T-helper 2 cell treated with Interferon-gamma antibody and Interleukin-4, amounts not matched to agents 5 μg/mL and 100 μg/mL, for 36 hours (primary cell): ENCODE measurements at regions not wholly inside any gene's neighbourhood (a gene's known extent, or its start where the extent isn't known, plus 50 kb on each side); places are given as distances from the start of the nearest gene placed in this dataset.

Experiments
- DNase-seq: peaks from one replicate; pipeline ENCODE4 v3.0.0; 2021; ENCODE audit warnings: low spot score
- H3K27ac Mint-ChIP-seq: one replicate; pipeline ENCODE4 v1.8.0; 2021; ENCODE audit warnings: mild to moderate bottlenecking, mixed read lengths
- H3K27me3 Mint-ChIP-seq: one replicate; pipeline ENCODE4 v1.8.0; 2021; ENCODE audit warnings: low read depth, mixed read lengths
- H3K36me3 Mint-ChIP-seq: one replicate; pipeline ENCODE4 v1.8.0; 2021; ENCODE audit warnings: low read depth, mixed read lengths
- H3K4me1 Mint-ChIP-seq: one replicate; pipeline ENCODE4 v1.8.0; 2021; ENCODE audit warnings: low read depth, mixed read lengths
- H3K4me3 Mint-ChIP-seq: one replicate; pipeline ENCODE4 v1.8.0; 2022; ENCODE audit warnings: mild to moderate bottlenecking, moderate library complexity, mixed read lengths
- H3K9me3 Mint-ChIP-seq: one replicate; pipeline ENCODE4 v1.8.0; 2021; ENCODE audit warnings: mixed read lengths

DNA sequence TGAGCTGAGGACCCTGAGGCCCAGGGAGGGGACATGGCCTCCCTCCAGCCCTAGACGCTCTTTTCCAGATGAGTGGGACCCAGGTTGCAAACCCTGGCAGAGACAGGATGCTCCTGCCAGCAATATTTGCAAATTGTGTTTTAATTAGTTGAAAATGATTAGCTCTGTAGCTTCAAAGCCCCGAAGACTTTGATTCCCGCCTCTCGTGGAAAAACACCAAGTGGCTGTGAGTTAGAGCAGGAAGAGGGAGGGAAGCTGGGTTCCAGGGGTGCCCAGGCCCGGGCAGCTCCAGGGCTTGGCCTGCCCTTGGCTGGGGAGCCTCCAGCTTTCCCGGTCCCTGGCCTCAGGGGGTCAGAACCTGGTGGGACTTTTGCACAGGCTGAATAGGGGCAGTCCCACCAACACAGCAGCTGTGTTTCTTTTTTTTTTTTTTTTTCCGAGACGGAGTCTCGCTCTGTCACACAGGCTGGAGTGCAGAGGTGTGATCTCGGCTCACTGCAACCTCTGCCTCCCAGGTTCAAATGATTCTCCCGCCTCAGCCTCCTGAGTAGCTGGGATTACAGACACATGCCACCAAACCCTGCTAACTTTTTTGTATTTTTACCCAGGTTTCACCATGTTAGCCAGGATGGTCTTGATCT is 101.6 kb upstream of the RTL6 start:
- no peak for DNase-seq
- Mint-ChIP-seq H3K4me1 (no peaks in the 10 kb centered on the region), H3K36me3 (no peaks in the 10 kb centered on the region), H3K4me3 (no peak overlapping the region), H3K27me3 (peaks cover 27% of the 10 kb centered on the region), H3K27ac (no peak overlapping the region), H3K9me3 (no peaks in the 10 kb centered on the region)

DNA sequence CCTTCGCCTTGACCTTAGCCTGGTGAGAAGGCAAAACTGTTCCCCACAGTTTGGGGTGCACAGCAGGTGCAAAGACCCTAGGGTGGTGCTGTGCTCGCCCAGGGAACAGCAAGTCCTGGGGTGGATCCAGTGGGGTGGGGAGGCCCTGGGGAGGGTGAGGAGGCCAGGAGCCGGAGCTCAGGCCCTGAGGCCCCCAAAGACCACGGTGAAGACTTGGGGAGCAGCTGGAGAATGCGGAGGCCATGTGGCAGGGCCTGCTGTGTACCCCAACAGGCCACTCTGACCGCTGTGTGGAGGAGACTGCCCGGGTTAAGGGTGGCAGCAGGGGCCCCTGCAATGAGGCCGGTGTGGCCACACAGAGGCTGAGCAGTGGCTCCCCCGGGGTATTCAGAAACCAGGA is 101.1 kb upstream of the RTL6 start:
- no peaks in the 10 kb centered on the region for H3K9me3 Mint-ChIP-seq
- peaks cover 28% of the 10 kb centered on the region for H3K27me3 Mint-ChIP-seq
- H3K4me1 Mint-ChIP-seq: no peaks in the 10 kb centered on the region
- DNase-seq: no peak
- H3K27ac Mint-ChIP-seq: no peak overlapping the region
- H3K36me3 Mint-ChIP-seq: no peaks in the 10 kb centered on the region
- H3K4me3 Mint-ChIP-seq: no peak overlapping the region

DNA sequence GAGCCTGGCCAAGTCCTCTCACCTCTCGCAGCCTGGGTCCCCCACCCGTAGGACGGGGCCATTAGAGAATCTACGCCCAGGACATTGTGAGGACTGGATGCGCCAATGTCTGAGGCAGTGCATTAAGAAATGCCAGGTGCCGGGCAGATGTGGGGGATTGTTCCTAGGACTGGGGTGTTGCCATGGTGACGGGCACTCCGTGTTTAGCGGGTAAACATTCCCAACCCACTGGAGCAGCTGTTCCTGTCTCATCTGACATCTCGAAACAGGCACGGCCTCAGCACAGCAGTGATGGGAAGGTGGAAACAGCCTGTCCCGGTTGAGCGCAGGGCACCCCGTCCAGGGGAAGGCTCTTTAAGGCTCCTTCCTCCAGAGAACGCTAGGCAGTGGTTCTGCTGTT is 99.6 kb upstream of the RTL6 start:
- Mint-ChIP-seq H3K27me3 (peaks cover 28% of the 10 kb centered on the region), H3K4me1 (no peaks in the 10 kb centered on the region), H3K4me3 (no peak overlapping the region), H3K9me3 (no peaks in the 10 kb centered on the region), H3K36me3 (no peaks in the 10 kb centered on the region), H3K27ac (no peak overlapping the region)
- DNase-seq: no peak

DNA sequence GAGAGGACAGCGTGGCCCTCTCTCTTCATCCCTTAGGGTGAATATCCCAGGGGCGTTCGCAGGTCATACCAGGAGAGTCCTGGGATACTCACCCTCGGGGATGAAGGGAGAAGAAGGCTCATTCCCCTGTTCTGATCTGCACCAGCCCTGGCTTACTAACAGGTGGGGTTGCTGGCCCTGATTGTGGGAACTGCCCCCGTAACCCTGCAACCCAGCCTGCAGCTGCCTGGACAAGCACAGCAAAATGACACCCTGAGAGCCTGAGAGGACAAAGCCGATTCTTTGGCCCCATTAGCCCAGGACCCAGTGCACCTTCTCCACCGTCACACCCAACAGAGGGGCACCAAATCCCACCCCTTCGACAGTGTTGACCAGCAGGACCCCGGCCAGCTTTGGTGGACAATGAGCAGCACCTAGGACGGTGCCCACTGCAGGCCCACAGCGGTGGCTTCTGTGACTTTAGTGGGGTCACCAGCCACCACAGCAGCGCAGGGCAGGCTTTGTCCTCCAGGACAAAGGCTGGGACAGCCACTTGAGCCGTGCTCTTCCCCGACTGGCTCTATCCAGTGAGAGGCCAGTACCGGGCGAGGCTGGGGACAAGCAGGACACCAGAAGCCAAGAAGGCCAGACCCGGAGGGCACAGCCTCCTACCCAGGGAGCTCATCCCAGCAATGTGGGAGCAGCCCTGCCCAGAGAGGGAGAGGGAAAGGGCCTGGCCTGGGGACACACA is 98.5 kb upstream of the RTL6 start:
- Mint-ChIP-seq H3K27ac (no peak overlapping the region), H3K36me3 (no peaks in the 10 kb centered on the region), H3K9me3 (no peaks in the 10 kb centered on the region), H3K27me3 (peaks cover 27% of the 10 kb centered on the region), H3K4me3 (no peak overlapping the region), H3K4me1 (no peaks in the 10 kb centered on the region)
- DNase-seq: no peak

DNA sequence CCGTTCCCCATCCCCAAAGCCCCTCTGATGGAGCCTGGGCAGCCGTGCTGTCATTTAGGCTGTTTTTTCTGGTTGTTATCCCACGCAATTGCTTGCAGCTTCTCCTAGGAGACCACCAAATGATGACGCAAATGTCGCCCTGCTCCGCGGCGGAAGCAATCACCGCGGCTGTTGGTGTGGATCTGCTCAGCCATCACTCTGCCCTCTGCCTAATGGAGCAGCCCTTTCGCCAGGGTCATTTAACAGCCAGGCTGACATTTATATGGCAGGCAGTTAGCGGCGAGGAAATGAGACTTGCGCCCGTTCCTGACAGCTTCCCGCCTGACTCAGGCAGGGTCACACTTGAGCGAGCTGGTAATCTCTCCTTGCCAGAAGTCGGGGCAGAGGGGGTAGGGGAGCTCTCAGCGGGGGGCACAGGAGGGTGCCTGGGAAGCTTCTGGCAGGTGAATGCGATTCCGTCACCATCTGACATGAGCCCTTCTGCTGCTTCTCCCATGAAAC is 97.9 kb upstream of the RTL6 start:
- H3K27ac Mint-ChIP-seq: no peak overlapping the region
- DNase-seq: no peak
- no peak overlapping the region for H3K4me3 Mint-ChIP-seq
- H3K9me3 Mint-ChIP-seq: no peaks in the 10 kb centered on the region
- H3K27me3 Mint-ChIP-seq: peaks cover 26% of the 10 kb centered on the region
- H3K36me3 Mint-ChIP-seq: no peaks in the 10 kb centered on the region
- no peaks in the 10 kb centered on the region for H3K4me1 Mint-ChIP-seq

DNA sequence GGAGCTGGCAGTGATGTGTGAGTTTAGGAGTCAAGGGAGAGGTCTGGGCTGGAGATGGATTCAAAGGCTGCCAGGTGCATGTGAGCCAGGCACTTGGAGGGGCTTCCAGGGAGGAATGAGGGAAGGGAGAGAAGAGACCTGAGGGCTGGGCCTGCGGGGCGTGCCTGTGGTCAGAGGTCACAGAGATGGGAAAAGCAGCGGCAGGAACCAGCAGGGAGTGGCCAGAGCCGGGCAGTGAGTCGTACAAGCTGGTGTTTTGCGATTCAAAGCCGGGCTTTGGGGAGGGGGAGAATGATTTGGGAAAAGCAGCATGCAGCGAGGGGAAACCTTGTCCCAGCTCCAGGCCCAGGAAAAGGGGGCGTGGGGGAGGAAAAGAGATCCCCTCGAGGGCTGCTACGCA is 96.9 kb upstream of the RTL6 start:
- H3K36me3 Mint-ChIP-seq: no peaks in the 10 kb centered on the region
- DNase-seq: no peak
- peaks cover 26% of the 10 kb centered on the region for H3K27me3 Mint-ChIP-seq
- H3K27ac Mint-ChIP-seq: no peak overlapping the region
- no peaks in the 10 kb centered on the region for H3K4me1 Mint-ChIP-seq
- no peak overlapping the region for H3K4me3 Mint-ChIP-seq
- no peaks in the 10 kb centered on the region for H3K9me3 Mint-ChIP-seq

DNA sequence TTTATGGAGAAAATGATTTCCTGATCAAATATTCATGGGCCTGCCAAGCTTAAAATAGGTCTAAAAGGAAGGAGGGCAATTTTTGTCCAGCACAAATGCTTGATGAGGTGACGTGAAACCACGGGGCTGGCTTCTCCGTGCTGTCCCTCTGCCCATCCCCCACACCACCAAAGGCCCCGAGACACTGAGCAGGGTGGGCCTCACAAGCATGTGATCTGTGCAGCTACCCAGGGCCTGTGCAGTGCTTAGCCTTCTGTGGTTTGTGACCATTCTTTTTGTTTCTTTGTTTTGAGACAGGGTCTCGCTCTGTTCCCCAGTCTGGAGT is 94.8 kb upstream of the RTL6 start:
- Mint-ChIP-seq H3K9me3 (no peaks in the 10 kb centered on the region), H3K27ac (no peak overlapping the region), H3K27me3 (peaks cover 27% of the 10 kb centered on the region), H3K4me3 (no peak overlapping the region), H3K4me1 (peaks cover 3% of the 10 kb centered on the region), H3K36me3 (no peaks in the 10 kb centered on the region)
- DNase-seq: no peak

DNA sequence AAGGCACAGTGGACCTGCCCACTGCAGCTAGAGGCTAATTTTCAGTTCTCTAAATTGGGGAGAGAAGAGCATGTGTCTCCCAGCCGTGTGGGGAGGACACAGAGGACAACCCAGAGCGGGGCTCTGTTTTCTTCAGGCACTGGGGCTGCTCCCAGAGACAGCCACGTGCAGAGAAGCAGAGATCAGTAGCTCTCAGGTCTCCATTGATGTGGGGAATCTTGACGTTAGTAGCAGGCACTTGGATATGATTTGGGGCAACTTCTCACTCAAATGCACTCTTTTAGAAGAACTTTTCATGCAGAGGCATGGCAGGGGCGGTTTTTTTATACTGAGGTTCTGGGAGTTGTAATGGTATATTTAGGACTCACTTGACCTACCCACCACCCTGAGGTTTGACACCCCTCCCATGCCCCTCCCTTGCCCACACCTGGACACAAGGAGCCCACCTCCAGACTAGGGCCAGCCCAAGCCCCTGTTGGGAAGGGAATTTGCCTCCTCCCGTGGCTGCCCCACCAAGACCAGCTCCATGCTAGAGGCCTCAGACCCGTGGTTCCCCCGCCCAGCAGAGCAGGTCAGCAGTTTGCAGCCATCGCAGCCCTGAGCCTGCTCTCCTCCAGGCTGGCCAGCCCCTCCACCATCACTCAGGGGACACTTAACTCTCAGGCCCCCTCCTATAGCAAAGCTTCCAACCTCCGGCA is 94.2 kb upstream of the RTL6 start:
- no peaks in the 10 kb centered on the region for H3K9me3 Mint-ChIP-seq
- no peak for DNase-seq
- H3K36me3 Mint-ChIP-seq: no peaks in the 10 kb centered on the region
- peaks cover 3% of the 10 kb centered on the region for H3K4me1 Mint-ChIP-seq
- H3K27me3 Mint-ChIP-seq: peaks cover 32% of the 10 kb centered on the region
- H3K4me3 Mint-ChIP-seq: no peak overlapping the region
- no peak overlapping the region for H3K27ac Mint-ChIP-seq

DNA sequence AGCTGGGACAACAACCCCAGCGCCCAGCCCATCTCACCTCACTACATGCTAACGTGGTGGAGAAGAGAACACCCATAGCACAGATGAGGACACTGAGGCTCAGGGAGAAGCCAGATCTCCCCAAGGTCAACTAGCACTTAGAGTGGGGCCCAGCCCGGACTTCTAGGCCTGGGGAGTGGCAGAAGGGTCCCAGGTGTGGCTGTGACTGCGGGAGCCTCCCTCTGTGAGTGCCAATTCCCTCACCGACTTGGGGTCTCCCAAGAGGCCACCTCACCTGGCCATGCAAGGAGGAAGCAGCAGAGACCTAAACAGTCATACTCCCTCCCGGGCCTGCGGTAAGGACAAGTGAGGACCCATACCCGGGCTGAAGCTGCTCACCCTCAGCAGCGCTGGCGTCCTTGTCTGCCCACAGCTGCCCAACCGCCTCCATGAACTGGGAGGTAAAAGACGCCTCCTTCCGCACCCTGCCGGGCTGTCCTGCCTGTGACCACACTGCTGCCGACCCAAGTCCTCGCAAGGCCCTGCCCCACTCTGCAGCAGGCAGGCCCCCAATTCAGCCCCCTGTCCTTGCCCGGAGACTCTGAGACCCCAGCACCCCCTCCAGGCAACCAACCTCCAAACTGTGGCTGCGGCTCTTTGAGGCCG is 93.2 kb upstream of the RTL6 start:
- Mint-ChIP-seq H3K27me3 (peaks cover 36% of the 10 kb centered on the region), H3K4me1 (peaks cover 8% of the 10 kb centered on the region), H3K27ac (no peak overlapping the region), H3K36me3 (no peaks in the 10 kb centered on the region), H3K9me3 (no peaks in the 10 kb centered on the region), H3K4me3 (no peak overlapping the region)
- DNase-seq: no peak

DNA sequence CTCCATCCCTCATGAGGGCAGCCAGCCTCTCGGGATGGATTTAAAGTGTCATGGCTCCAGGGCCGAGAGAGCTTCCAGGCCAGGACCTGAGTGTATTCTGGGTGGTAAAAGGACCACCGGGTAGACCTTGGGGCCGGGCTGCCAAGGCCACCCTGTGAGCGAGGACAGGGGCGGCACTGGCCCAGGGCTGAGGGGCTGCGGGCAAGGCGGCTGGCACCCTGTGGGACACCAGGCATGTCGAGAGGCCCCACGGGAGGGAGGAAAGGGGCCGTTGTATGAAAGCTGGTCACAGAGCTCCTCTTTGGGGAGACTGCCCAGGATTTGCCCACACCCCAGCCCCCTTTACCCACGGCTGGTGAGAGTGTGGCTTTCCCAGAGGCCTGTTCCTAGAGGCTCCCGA is 92.3 kb upstream of the RTL6 start:
- peaks cover 26% of the 10 kb centered on the region for H3K27me3 Mint-ChIP-seq
- H3K36me3 Mint-ChIP-seq: no peaks in the 10 kb centered on the region
- no peak overlapping the region for H3K27ac Mint-ChIP-seq
- H3K4me1 Mint-ChIP-seq: peaks cover 8% of the 10 kb centered on the region
- H3K9me3 Mint-ChIP-seq: no peaks in the 10 kb centered on the region
- no peak for DNase-seq
- no peak overlapping the region for H3K4me3 Mint-ChIP-seq

DNA sequence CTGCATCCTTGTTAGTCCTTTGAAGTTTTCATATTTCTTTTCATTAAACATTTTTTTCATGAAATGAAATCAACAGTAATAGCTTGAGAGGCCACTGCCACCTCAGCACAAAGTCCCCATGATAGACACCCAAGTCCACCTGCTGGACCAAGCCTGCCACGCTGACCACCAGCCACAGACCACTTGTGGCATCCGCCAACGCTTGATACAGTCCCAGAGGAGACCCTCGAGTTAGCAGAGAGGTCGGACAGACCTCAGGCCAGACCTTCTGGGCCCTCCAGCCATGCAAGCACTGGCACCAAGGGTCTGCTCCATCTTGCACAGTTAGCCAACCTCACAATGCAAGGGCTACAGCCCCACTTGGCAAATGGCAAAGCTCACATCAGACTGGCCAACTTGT is 91.8 kb upstream of the RTL6 start:
- H3K4me1 Mint-ChIP-seq: peaks cover 8% of the 10 kb centered on the region
- H3K4me3 Mint-ChIP-seq: no peak overlapping the region
- peaks cover 22% of the 10 kb centered on the region for H3K27me3 Mint-ChIP-seq
- H3K27ac Mint-ChIP-seq: no peak overlapping the region
- no peaks in the 10 kb centered on the region for H3K9me3 Mint-ChIP-seq
- no peak for DNase-seq
- H3K36me3 Mint-ChIP-seq: no peaks in the 10 kb centered on the region

DNA sequence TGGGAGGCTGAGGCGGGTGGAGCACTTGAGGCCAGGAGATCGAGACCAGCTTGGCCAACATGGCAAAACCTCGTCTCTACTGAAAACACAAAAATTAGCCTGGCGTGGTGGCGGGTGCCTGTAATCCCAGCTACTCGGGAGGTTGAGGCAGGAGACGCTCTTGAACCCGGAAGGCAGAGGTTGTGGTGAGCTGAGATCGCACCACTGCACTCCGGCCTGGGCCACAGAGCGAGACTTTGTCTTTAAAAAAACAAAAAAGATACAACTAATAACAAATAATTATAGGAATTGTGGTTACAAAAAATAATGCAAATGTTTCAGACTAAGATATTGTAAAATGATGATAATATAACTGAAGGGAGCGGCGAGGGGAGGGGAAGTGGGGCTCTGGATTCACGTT is 90.3 kb upstream of the RTL6 start:
- H3K9me3 Mint-ChIP-seq: no peaks in the 10 kb centered on the region
- no peaks in the 10 kb centered on the region for H3K36me3 Mint-ChIP-seq
- peaks cover 8% of the 10 kb centered on the region for H3K4me1 Mint-ChIP-seq
- no peak overlapping the region for H3K4me3 Mint-ChIP-seq
- DNase-seq: no peak
- peaks cover 17% of the 10 kb centered on the region for H3K27me3 Mint-ChIP-seq
- no peak overlapping the region for H3K27ac Mint-ChIP-seq

DNA sequence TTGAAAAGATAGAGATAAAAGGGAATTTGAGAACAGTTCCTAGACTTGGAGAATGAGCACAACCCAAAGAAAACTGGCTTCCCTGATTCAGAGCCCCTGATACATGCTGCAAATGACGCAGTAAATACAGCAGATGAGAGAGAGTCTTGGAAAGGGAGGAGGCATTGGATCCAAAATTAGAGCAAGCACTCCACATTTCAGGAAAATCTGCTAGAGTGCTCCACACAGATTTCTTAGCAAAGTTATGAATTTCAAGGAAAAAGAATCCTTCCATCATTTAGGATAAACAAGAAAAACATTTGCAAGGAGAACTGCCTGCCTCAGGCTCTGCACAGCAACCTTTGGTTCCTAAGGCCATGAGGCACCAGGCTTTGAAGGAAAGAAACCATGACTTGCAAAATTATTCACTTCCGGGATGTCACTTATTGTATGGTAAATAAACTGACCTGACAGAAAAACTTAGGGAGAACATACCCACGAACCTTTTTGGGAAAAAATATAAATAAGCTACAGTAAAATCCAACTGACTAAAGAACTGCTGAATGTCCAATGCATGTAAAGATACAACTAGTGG is 89.8 kb upstream of the RTL6 start:
- Mint-ChIP-seq H3K4me1 (peaks cover 8% of the 10 kb centered on the region), H3K9me3 (no peaks in the 10 kb centered on the region), H3K27me3 (peaks cover 17% of the 10 kb centered on the region), H3K4me3 (no peak overlapping the region), H3K27ac (no peak overlapping the region), H3K36me3 (no peaks in the 10 kb centered on the region)
- DNase-seq: no peak
